AG10803 (cell line): ENCODE measurements at regions not wholly inside any gene's neighbourhood (a gene's known extent, or its start where the extent isn't known, plus 50 kb on each side); places are given as distances from the start of the nearest gene placed in this dataset.
A peak's percentile ranks its signal among the peaks of the same experiment; 100 is the strongest.

ENCODE experiments used
- DNase-seq: peaks from one replicate; pipeline ENCODE4 v3.0.0; 2010; ENCODE audit warnings: low read depth
- H3K4me3 ChIP-seq: 2 replicates; pipeline ENCODE4 v1.5.1; 2011; ENCODE audit warnings: mild to moderate bottlenecking, low read length, control low read depth
- CTCF ChIP-seq: conservative IDR thresholded peaks from 2 replicates; pipeline ENCODE4 v1.5.1; 2011; ENCODE audit warnings: mild to moderate bottlenecking, low read length, control low read depth, inconsistent platforms

- no peak for TF ChIP-seq CTCF
- DNase-seq: peak; percentile 32
- no peak overlapping the region for H3K4me3 ChIP-seq
Measured at GRCh38 chr4:13240066-13240465, 244.1 kb downstream of the RAB28 start.

GRCh38 chr4:13238936-13239335, 245.2 kb downstream of the RAB28 start:
- no peak for DNase-seq
- H3K4me3 ChIP-seq: no peak overlapping the region
- TF ChIP-seq CTCF: no peak

GRCh38 chr4:13236485-13236884, 247.7 kb downstream of the RAB28 start:
- H3K4me3 ChIP-seq: no peak overlapping the region
- DNase-seq: no peak
- no peak for TF ChIP-seq CTCF

GRCh38 chr4:13233755-13234154, 250.4 kb downstream of the RAB28 start:
- no peak for TF ChIP-seq CTCF

GRCh38 chr4:13219971-13220370, 264.2 kb downstream of the RAB28 start:
- no peak overlapping the region for H3K4me3 ChIP-seq
- TF ChIP-seq CTCF: no peak
- no peak for DNase-seq

More at GRCh38 chr4:13233755-13234154, 250.4 kb downstream of the RAB28 start:
- DNase-seq: no peak
- no peak overlapping the region for H3K4me3 ChIP-seq

GRCh38 chr4:13218326-13218958, 265.7 kb downstream of the RAB28 start:
- no peak for TF ChIP-seq CTCF
- DNase-seq: no peak
- H3K4me3 ChIP-seq: no peak overlapping the region

GRCh38 chr4:13215560-13215959, 268.6 kb downstream of the RAB28 start:
- no peak for DNase-seq
- H3K4me3 ChIP-seq: no peak overlapping the region
- TF ChIP-seq CTCF: no peak
